GM12864 (cell line): ENCODE measurements at regions not wholly inside any gene's neighbourhood (a gene's known extent, or its start where the extent isn't known, plus 50 kb on each side); places are given as distances from the start of the nearest gene placed in this dataset.

Source experiments
- DNase-seq: peaks from one replicate; pipeline ENCODE4 v3.0.0-alpha.2; 2011; ENCODE audit warnings: low read depth
- H3K4me3 ChIP-seq: 2 replicates; pipeline ENCODE4 v1.5.1; 2011; ENCODE audit warnings: mild to moderate bottlenecking, low read depth, low read length, control low read depth
- TF ChIP-seq, protein P1 (sequence below): IDR thresholded peaks from 2 replicates; pipeline ENCODE4 v1.5.1; 2011; ENCODE audit warnings: low read depth, mild to moderate bottlenecking, moderate library complexity, low read length, control low read depth, inconsistent platforms; ENCODE audit errors: missing control alignments

DNA sequence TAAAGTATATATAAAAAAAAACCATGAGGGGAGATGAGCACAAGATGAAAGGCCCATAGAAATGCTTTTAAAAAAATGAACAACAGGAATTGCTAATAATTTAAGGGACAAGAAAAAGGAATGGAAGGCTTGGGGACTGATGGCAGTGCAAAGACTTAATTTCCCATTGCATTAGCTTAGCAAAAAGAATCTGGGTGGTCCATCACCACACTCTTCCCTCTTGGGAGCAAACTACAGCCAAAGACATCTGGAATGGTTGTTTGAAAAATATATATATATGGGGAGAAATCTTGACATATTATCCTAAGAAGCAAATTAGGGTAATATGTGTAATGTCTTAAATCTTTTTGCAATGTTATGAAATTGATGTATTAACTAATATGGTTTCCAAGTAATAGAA, 727.1 kb downstream of the METTL15 start:
- TF ChIP-seq, protein P1, sequence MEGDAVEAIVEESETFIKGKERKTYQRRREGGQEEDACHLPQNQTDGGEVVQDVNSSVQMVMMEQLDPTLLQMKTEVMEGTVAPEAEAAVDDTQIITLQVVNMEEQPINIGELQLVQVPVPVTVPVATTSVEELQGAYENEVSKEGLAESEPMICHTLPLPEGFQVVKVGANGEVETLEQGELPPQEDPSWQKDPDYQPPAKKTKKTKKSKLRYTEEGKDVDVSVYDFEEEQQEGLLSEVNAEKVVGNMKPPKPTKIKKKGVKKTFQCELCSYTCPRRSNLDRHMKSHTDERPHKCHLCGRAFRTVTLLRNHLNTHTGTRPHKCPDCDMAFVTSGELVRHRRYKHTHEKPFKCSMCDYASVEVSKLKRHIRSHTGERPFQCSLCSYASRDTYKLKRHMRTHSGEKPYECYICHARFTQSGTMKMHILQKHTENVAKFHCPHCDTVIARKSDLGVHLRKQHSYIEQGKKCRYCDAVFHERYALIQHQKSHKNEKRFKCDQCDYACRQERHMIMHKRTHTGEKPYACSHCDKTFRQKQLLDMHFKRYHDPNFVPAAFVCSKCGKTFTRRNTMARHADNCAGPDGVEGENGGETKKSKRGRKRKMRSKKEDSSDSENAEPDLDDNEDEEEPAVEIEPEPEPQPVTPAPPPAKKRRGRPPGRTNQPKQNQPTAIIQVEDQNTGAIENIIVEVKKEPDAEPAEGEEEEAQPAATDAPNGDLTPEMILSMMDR = no peak
- H3K4me3 ChIP-seq = no peak overlapping the region
- DNase-seq = no peak

DNA sequence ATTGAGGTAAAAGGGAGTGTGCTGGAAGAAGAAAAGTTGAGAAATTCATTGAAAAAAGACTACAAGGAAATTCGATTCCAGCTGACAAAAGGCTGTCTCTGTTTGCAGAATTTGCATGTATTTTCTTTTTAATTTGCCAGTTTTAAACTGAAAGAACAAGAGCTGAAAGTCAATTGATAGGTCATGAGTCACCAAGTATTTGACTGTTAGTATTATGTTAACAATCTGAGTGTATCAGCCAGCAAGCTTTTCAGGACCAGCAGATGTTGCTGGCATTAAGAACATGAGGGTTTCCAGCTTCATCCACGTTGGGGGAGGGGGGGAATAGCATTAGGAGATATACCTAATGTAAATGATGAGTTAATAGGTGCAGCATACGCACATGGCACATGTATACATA, 726.7 kb downstream of the METTL15 start:
- H3K4me3 ChIP-seq = no peak overlapping the region
- TF ChIP-seq, protein P1 = no peak
- no peak for DNase-seq

DNA sequence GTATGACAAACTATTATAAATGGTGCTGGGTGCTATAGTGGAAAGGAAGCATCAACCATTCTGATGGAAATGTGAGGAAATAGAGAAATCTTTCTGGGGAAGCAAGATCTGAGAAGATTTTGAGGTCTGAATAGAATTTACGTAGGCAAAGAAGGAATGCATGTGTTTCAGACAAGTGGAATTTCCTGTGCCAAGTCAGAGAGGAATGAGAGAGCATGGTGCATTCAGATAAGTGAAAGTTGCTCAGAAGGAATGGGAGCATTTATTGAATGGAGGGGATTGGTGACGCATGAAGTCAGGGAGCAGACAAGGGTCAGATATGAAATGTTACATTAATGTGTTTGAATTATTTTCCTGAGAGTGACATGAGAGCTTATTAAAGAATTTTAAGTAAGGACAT, 725.5 kb downstream of the METTL15 start:
- no peak overlapping the region for H3K4me3 ChIP-seq
- TF ChIP-seq, protein P1 = no peak
- no peak for DNase-seq

DNA sequence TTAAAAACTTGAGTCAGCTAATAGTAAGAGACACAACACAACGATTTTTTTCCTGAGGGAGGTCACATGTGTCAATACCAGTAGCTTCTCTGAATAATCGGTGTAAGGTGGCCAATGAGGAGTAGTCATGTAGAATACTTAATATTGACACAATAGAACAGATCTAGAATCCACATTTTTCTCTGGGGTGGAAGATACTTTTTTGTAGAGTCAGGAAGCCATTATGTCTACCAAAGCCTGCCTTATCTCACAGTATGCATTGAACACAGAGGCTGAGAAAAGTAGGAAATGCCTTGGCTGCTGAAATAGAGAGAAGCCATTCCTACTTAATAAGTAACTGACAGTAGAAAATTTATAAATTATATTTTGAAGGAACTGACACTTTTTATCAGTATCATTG, 725.0 kb downstream of the METTL15 start:
- DNase-seq = no peak
- H3K4me3 ChIP-seq = no peak overlapping the region
- TF ChIP-seq, protein P1 = no peak

DNA sequence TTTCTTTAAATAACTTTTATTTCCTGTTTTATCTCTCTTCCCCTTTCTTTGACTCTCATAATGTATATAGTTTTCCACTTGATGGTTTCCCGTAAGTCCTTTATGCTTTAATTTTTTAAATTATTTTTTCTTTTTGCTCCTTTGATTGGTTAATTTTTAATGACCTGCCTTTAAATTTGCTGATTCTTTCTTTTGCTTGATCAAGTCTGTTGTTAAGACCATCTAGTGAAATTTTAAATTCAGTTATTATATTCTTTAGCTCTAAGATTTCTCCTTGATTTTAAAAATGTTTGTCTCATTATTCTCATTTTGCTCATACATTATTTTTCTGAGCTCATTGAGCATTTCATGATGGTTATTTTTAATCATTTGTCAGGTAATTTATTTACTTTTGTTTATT, 718.6 kb downstream of the METTL15 start:
- DNase-seq = no peak
- no peak overlapping the region for H3K4me3 ChIP-seq
- TF ChIP-seq, protein P1 = no peak

DNA sequence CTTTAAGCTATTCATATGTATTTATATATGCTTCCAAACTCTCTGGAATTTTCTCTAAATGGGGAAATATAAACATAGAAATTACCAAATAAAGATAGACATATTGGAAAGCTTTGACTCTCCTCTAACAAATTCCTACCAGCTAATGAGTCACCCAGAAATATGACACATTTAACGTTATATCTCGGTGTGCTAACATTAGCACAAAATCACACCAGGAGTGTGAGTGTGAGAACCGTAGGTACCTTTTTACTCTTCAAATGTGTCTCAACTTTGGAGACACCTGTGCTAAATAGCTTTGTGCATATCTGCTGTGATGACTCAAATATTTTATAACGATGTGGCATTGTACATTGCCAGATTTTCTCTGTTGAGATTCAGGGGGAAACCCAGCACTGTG, 714.4 kb downstream of the METTL15 start:
- H3K4me3 ChIP-seq = no peak overlapping the region
- DNase-seq = no peak
- TF ChIP-seq, protein P1 = no peak

DNA sequence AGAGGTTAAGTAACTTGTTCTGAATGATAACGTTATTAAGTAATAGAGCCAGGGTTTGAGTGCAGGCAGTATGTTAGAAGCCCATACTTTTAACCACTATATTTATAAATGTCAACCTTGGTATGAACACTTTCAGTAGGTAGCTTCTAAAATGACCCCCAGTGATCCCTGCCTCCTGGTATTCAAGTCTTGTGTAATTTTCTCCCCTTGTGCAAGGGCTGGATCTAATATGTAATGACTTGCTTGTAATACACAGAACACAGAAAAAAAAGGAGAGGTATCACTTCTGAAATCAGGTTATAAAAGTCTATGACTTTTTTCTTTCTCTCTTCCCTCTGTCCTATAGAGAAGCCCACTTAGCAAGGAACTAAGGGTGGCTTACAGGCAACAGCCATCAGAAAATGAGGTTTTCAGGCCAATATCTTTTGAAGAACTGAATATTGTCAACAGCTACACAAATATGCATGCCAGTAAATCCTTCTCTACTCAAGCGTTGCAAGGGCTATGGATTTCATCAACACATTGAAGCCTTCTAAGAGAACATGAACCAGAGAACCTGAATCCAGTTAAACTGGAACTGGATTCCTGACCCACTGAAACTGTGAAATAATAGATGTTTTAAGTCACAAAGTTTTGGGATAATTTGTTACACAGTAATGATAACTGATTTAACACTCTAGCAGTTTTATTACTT, 712.3 kb downstream of the METTL15 start:
- TF ChIP-seq, protein P1 = no peak
- H3K4me3 ChIP-seq = no peak overlapping the region
- no peak for DNase-seq
